ENCODE measurements at regions not wholly inside any gene's neighbourhood (a gene's known extent, or its start where the extent isn't known, plus 50 kb on each side); places are given as distances from the start of the nearest gene placed in this dataset.

DNA sequence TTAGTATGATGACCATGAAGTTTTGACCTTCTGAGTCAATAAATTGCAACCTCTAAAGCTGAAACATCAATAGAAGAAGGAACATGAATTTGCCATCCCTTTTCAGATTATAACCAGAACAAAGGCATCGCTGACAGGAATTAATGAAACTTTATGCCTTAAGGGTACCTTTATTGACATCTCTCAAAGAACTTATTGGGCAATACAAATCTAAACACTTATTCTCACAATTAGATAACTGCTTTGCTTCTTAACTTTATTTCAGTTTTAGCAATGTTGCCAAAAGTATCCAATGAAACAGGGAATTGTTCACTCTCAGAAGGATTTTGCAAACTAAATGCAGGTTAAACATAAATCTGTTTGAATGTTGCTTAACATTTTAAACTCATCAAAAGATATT, 116.0 kb downstream of the ELAPOR2 start:
- H3K9ac ChIP-seq (ENCODE audit: low read length): no peak overlapping the region
- no peak for DNase-seq (ENCODE audit: low read depth)
- H3K4me3 ChIP-seq (ENCODE audit: low read length): no peak overlapping the region
- no peaks in the 10 kb centered on the region for H3K27me3 ChIP-seq (replicated peaks; ENCODE audit: control insufficient read depth, insufficient read depth, low read length)
- H3K4me1 ChIP-seq (ENCODE audit: control insufficient read depth, insufficient read depth, low read length): peaks cover 20% of the 10 kb centered on the region
- H3K9me3 ChIP-seq (ENCODE audit: control insufficient read depth, low read length): no peaks in the 10 kb centered on the region
- H3K36me3 ChIP-seq (ENCODE audit: control insufficient read depth, insufficient read depth, low read length, severe bottlenecking): peaks cover 7% of the 10 kb centered on the region

DNA sequence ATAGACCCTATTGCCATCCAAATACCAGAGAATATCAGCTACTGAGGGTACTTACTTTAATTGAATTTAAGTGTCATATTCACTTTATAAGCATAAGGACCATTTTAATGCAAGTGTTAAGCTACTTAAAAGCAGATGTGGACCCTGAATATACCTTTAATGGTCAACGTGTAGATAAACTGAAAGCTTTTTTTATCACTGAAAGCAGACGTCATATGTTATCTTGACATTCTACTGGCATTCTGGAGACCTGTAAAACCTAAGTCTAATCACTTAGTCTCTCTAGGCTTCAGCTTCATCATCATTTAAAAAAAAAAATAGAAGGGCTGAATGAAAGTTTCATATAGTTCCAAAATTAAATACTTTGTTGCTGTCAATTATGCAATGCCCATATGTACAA, 116.5 kb downstream of the ELAPOR2 start:
- no peak overlapping the region for H3K9ac ChIP-seq (ENCODE audit: low read length)
- H3K27me3 ChIP-seq (replicated peaks; ENCODE audit: control insufficient read depth, insufficient read depth, low read length): no peaks in the 10 kb centered on the region
- no peak for DNase-seq (ENCODE audit: low read depth)
- peaks cover 7% of the 10 kb centered on the region for H3K36me3 ChIP-seq (ENCODE audit: control insufficient read depth, insufficient read depth, low read length, severe bottlenecking)
- no peak overlapping the region for H3K4me3 ChIP-seq (ENCODE audit: low read length)
- no peaks in the 10 kb centered on the region for H3K9me3 ChIP-seq (ENCODE audit: control insufficient read depth, low read length)
- H3K4me1 ChIP-seq (ENCODE audit: control insufficient read depth, insufficient read depth, low read length): peaks cover 20% of the 10 kb centered on the region

GRCh38 chr7:86942081-86942480, 117.4 kb downstream of the ELAPOR2 start:
- Histone ChIP-seq H3K36me3 (ENCODE audit: control insufficient read depth, insufficient read depth, low read length, severe bottlenecking) (peaks cover 7% of the 10 kb centered on the region), H3K9ac (ENCODE audit: low read length) (no peak overlapping the region), H3K27me3 (replicated peaks; ENCODE audit: control insufficient read depth, insufficient read depth, low read length) (no peaks in the 10 kb centered on the region), H3K9me3 (ENCODE audit: control insufficient read depth, low read length) (no peaks in the 10 kb centered on the region), H3K4me1 (ENCODE audit: control insufficient read depth, insufficient read depth, low read length) (peaks cover 12% of the 10 kb centered on the region), H3K4me3 (ENCODE audit: low read length) (no peak overlapping the region)
- DNase-seq (ENCODE audit: low read depth): no peak

- Histone ChIP-seq H3K9me3 (ENCODE audit: control insufficient read depth, low read length) (no peaks in the 10 kb centered on the region), H3K4me1 (ENCODE audit: control insufficient read depth, insufficient read depth, low read length) (peaks cover 11% of the 10 kb centered on the region), H3K9ac (ENCODE audit: low read length) (peak overlapping the region; percentile 51), H3K36me3 (ENCODE audit: control insufficient read depth, insufficient read depth, low read length, severe bottlenecking) (peaks cover 7% of the 10 kb centered on the region), H3K27me3 (replicated peaks; ENCODE audit: control insufficient read depth, insufficient read depth, low read length) (no peaks in the 10 kb centered on the region), H3K4me3 (ENCODE audit: low read length) (no peak overlapping the region)
- peak; percentile 83 for DNase-seq (ENCODE audit: low read depth)
These were observed 120.1 kb downstream of the ELAPOR2 start for GRCh38 chr7:86939197-86939814.

DNA sequence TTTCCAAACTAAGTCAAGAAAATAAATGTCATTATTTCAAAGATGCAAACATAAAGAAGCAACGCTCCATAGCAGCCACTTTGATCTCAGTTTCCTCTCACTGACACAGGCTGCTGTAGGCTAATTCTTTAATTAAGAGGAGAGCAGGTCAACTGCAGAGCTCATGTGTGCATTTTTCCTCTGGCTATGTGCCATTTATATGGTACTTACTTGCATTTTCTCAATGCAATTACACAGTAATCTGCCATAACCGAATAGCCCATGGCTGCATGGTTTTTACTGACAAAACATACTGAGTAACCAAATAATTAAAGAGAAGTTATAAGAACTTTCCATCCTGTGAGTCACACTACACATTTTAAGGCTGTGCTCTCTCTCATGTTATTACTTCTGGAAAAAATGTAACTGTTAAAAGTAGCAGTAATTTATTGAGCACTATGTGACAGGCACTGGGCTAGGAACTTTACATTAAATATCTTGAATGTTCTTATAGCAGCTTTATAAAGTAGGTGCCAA, 122.0 kb downstream of the ELAPOR2 start:
- H3K9me3 ChIP-seq (ENCODE audit: control insufficient read depth, low read length): no peaks in the 10 kb centered on the region
- H3K4me3 ChIP-seq (ENCODE audit: low read length): no peak overlapping the region
- H3K27me3 ChIP-seq (replicated peaks; ENCODE audit: control insufficient read depth, insufficient read depth, low read length): no peaks in the 10 kb centered on the region
- peak; percentile 5 for DNase-seq (ENCODE audit: low read depth)
- peaks cover 7% of the 10 kb centered on the region for H3K4me1 ChIP-seq (ENCODE audit: control insufficient read depth, insufficient read depth, low read length)
- no peak overlapping the region for H3K9ac ChIP-seq (ENCODE audit: low read length)
- peaks cover 7% of the 10 kb centered on the region for H3K36me3 ChIP-seq (ENCODE audit: control insufficient read depth, insufficient read depth, low read length, severe bottlenecking)

DNA sequence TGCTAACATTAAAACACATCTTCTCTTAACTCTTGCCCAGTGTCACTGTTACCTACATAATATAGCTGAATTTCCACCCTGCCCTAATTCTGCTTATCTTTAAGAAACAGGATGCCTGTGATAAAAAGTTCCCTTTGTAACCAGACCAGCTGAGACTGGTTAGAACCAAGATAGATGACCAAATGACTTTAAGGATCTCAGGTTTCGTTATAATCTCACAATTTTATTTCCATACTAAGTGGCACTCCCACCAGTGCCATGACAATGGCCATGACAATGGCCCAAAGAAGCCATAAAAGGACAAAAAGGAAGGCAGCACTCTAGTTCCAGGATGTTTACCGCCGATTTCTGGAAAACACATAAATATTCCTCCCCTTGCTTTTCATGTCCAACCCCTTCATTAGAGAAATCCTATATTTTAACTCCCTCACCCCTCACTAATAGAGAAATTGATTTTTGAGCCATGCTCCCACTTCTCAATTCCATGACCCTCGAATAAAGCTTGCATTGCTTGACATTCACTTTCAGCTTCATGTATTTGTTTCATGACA, 126.1 kb downstream of the ELAPOR2 start:
- no peaks in the 10 kb centered on the region for H3K36me3 ChIP-seq (ENCODE audit: control insufficient read depth, insufficient read depth, low read length, severe bottlenecking)
- no peaks in the 10 kb centered on the region for H3K9me3 ChIP-seq (ENCODE audit: control insufficient read depth, low read length)
- no peak for DNase-seq (ENCODE audit: low read depth)
- H3K4me3 ChIP-seq (ENCODE audit: low read length): no peak overlapping the region
- no peaks in the 10 kb centered on the region for H3K27me3 ChIP-seq (replicated peaks; ENCODE audit: control insufficient read depth, insufficient read depth, low read length)
- no peak overlapping the region for H3K9ac ChIP-seq (ENCODE audit: low read length)
- H3K4me1 ChIP-seq (ENCODE audit: control insufficient read depth, insufficient read depth, low read length): peaks cover 14% of the 10 kb centered on the region

DNA sequence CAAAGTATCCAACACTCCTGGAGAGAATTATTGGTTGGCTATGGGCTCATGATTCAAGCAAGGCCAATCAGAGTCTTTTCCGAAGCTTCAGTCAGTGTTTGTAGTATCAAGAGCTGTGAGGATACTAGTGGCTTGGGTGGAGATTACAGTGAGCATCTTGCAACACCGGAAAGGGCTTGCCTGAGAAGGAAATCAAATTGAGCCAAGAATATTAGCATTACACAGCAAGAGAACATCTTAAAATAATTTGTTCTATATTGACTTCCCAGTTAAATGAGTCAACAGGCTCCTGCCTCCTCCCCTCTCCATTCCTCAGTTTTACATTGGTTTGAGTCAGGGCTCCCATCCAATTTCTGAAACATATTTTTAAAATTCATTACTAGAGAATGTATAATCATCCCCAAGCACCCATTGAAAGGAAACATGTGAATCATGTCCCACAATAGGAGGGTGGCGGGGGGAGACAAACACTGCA, 127.4 kb downstream of the ELAPOR2 start:
- H3K9me3 ChIP-seq (ENCODE audit: control insufficient read depth, low read length): no peaks in the 10 kb centered on the region
- no peaks in the 10 kb centered on the region for H3K27me3 ChIP-seq (replicated peaks; ENCODE audit: control insufficient read depth, insufficient read depth, low read length)
- H3K36me3 ChIP-seq (ENCODE audit: control insufficient read depth, insufficient read depth, low read length, severe bottlenecking): no peaks in the 10 kb centered on the region
- peak overlapping the region; percentile 34 for H3K4me3 ChIP-seq (ENCODE audit: low read length)
- H3K9ac ChIP-seq (ENCODE audit: low read length): peak overlapping the region; percentile 53
- DNase-seq (ENCODE audit: low read depth): peak; percentile 94
- H3K4me1 ChIP-seq (ENCODE audit: control insufficient read depth, insufficient read depth, low read length): peaks cover 14% of the 10 kb centered on the region

- H3K9ac ChIP-seq (ENCODE audit: low read length): no peak overlapping the region
- peak overlapping the region; percentile 21 for H3K4me3 ChIP-seq (ENCODE audit: low read length)
- H3K27me3 ChIP-seq (replicated peaks; ENCODE audit: control insufficient read depth, insufficient read depth, low read length): no peaks in the 10 kb centered on the region
- no peaks in the 10 kb centered on the region for H3K36me3 ChIP-seq (ENCODE audit: control insufficient read depth, insufficient read depth, low read length, severe bottlenecking)
- no peak for DNase-seq (ENCODE audit: low read depth)
- peaks cover 14% of the 10 kb centered on the region for H3K4me1 ChIP-seq (ENCODE audit: control insufficient read depth, insufficient read depth, low read length)
- H3K9me3 ChIP-seq (ENCODE audit: control insufficient read depth, low read length): no peaks in the 10 kb centered on the region
These were observed 128.0 kb downstream of the ELAPOR2 start for GRCh38 chr7:86931439-86931838.

GRCh38 chr7:86930554-86931307, 128.7 kb downstream of the ELAPOR2 start:
- peaks cover 14% of the 10 kb centered on the region for H3K4me1 ChIP-seq (ENCODE audit: control insufficient read depth, insufficient read depth, low read length)
- H3K27me3 ChIP-seq (replicated peaks; ENCODE audit: control insufficient read depth, insufficient read depth, low read length): no peaks in the 10 kb centered on the region
- no peaks in the 10 kb centered on the region for H3K36me3 ChIP-seq (ENCODE audit: control insufficient read depth, insufficient read depth, low read length, severe bottlenecking)
- H3K4me3 ChIP-seq (ENCODE audit: low read length): no peak overlapping the region
- no peak overlapping the region for H3K9ac ChIP-seq (ENCODE audit: low read length)
- peak; percentile 7 for DNase-seq (ENCODE audit: low read depth)
- no peaks in the 10 kb centered on the region for H3K9me3 ChIP-seq (ENCODE audit: control insufficient read depth, low read length)

- no peaks in the 10 kb centered on the region for H3K27me3 ChIP-seq (replicated peaks; ENCODE audit: control insufficient read depth, insufficient read depth, low read length)
- no peaks in the 10 kb centered on the region for H3K36me3 ChIP-seq (ENCODE audit: control insufficient read depth, insufficient read depth, low read length, severe bottlenecking)
- peaks cover 14% of the 10 kb centered on the region for H3K4me1 ChIP-seq (ENCODE audit: control insufficient read depth, insufficient read depth, low read length)
- no peak overlapping the region for H3K9ac ChIP-seq (ENCODE audit: low read length)
- no peak overlapping the region for H3K4me3 ChIP-seq (ENCODE audit: low read length)
- H3K9me3 ChIP-seq (ENCODE audit: control insufficient read depth, low read length): no peaks in the 10 kb centered on the region
- DNase-seq (ENCODE audit: low read depth): no peak
These were observed 130.0 kb downstream of the ELAPOR2 start for GRCh38 chr7:86929293-86930109.

DNA sequence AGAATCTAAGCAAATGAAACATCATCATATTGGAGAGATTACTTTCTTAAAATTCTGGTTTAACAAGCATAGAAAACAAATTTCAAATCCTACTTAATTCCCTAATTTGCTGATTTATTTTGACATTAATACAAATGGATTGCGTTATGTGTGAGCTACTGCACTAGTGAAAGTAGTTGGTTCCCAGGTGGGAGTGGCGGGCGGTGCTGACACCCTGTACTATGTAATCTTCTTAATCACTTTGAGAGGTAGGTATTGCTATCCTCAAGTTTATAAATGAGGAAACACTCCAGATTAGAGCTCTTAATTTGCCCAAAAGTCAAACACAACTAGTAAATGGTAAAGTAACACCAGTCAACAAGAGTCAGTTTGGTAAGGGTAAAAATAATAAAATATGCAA, 131.1 kb downstream of the ELAPOR2 start:
- Histone ChIP-seq H3K4me1 (ENCODE audit: control insufficient read depth, insufficient read depth, low read length) (peaks cover 21% of the 10 kb centered on the region), H3K4me3 (ENCODE audit: low read length) (no peak overlapping the region), H3K9me3 (ENCODE audit: control insufficient read depth, low read length) (no peaks in the 10 kb centered on the region), H3K27me3 (replicated peaks; ENCODE audit: control insufficient read depth, insufficient read depth, low read length) (no peaks in the 10 kb centered on the region), H3K9ac (ENCODE audit: low read length) (no peak overlapping the region), H3K36me3 (ENCODE audit: control insufficient read depth, insufficient read depth, low read length, severe bottlenecking) (no peaks in the 10 kb centered on the region)
- no peak for DNase-seq (ENCODE audit: low read depth)

Measured in adipocyte (in vitro differentiated cells).